Calu3 (cell line): ENCODE measurements at regions not wholly inside any gene's neighbourhood (a gene's known extent, or its start where the extent isn't known, plus 50 kb on each side); places are given as distances from the start of the nearest gene placed in this dataset.

Experiments used
- BruUV-seq: library from RNA; stranded (reverse); fragments of 400-500 nt; replicated peaks from 2 replicates; lab custom pipeline; 2021; lab: Mats Ljungman, UMichigan
- CTCF ChIA-PET: fragments of 300-600 bp; sonication (Branson Sonifier 250); formaldehyde crosslinking; loops from one replicate; lab custom pipeline; 2022; ENCODE audit warnings: antibody characterized with exemption; lab: Charles Lee
- DNase-seq: peaks from one replicate; pipeline ENCODE4 v3.0.0; 2022
- H3K27ac Mint-ChIP-seq: one replicate; pipeline ENCODE4 v1.8.0; 2022; ENCODE audit warnings: mixed read lengths; ENCODE audit not compliant: unreplicated experiment
- H3K27me3 Mint-ChIP-seq: one replicate; pipeline ENCODE4 v1.8.0; 2022; ENCODE audit warnings: mixed read lengths; ENCODE audit not compliant: unreplicated experiment
- H3K36me3 Mint-ChIP-seq: one replicate; pipeline ENCODE4 v1.8.0; 2022; ENCODE audit warnings: mild to moderate bottlenecking, moderate library complexity, mixed read lengths; ENCODE audit not compliant: insufficient read depth, unreplicated experiment
- H3K4me1 Mint-ChIP-seq: one replicate; pipeline ENCODE4 v1.8.0; 2022; ENCODE audit warnings: mild to moderate bottlenecking, low read depth, mixed read lengths; ENCODE audit not compliant: unreplicated experiment
- H3K4me3 Mint-ChIP-seq: one replicate; pipeline ENCODE4 v1.8.0; 2022; ENCODE audit warnings: mild to moderate bottlenecking, low read depth, moderate library complexity, mixed read lengths; ENCODE audit not compliant: unreplicated experiment
- H3K9me3 Mint-ChIP-seq: one replicate; pipeline ENCODE4 v1.8.0; 2022; ENCODE audit warnings: low read depth, mixed read lengths; ENCODE audit not compliant: unreplicated experiment
- CTCF ChIP-seq: fragments of 200-600 bp; IDR thresholded peaks from one replicate; pipeline ENCODE4 v1.8.0; 2022; ENCODE audit warnings: antibody characterized with exemption; ENCODE audit not compliant: unreplicated experiment
- intact Hi-C: fragments of 100-400 bp; cut with micrococcal nuclease; formaldehyde crosslinking; loops from one replicate; pipeline ENCODE4 v1.10.0; 2022; ENCODE audit not compliant: unreplicated experiment

- DNase-seq = no peak
- Mint-ChIP-seq H3K4me1 (peaks cover 18% of the 10 kb centered on the region), H3K27ac (no peak overlapping the region), H3K9me3 (peaks cover 7% of the 10 kb centered on the region), H3K4me3 (no peak overlapping the region), H3K27me3 (peaks cover 42% of the 10 kb centered on the region), H3K36me3 (no peaks in the 10 kb centered on the region)
- CTCF ChIA-PET = no interaction called here
- no peak for TF ChIP-seq CTCF
- no TSS peak for BruUV-seq
- intact Hi-C loops = no loop called here
These were observed 79.5 kb upstream of the GPC1 start for GRCh38 chr2:240355962-240356361.

DNA sequence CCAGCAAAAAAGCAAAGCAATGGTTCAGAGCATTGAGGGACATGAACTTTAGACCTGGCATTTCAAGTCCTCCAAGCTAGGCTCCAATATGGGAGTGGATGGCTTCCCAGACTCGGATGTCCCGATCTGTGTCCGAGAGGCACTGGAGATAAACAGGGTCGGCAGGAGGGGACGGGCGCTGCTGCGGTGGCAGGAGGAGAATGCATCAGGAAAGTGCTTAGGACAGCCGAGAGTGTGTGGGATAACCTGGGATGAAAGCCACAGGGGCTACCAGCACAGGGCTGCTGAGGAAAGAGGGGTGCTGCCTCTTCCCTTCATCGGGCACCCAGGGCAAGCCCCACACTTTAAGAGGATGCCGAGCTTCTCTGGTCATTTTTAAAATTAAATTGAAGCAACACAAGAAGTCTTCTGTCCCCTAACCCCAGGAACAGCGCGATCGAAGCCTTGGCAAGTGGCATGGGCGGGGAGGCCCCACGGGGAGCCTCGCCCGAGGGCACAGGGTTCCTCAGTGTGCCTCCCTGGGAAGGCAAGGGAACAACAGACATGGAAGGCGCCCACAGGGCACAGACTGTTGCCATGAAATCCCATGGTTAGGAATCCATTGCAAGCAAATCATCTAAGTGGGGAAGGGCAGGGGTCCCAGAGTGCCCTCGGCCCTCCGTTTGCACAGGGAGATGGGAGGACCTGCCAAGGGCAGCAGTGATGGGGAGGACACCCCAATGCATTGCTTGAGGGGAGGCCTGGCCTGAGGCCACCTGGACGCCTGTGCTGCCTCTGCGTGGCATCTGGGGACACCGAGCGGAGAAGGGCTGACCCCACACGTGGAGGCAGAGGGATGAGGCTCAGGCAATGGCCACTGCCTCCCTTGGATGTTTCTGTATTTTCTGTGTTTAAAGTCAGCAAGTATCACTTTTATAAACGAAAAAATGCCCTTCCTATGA, 78.5 kb upstream of the GPC1 start:
- Mint-ChIP-seq H3K9me3 (peaks cover 12% of the 10 kb centered on the region), H3K4me1 (peaks cover 25% of the 10 kb centered on the region), H3K27me3 (peaks cover 38% of the 10 kb centered on the region), H3K36me3 (no peaks in the 10 kb centered on the region), H3K27ac (no peak overlapping the region), H3K4me3 (no peak overlapping the region)
- no TSS peak for BruUV-seq
- no peak for DNase-seq
- no peak for TF ChIP-seq CTCF
- intact Hi-C loops = no loop called here
- CTCF ChIA-PET = no interaction called here

GRCh38 chr2:240357641-240358012, 77.8 kb upstream of the GPC1 start:
- intact Hi-C loops = no loop called here
- no TSS peak for BruUV-seq
- no peak for DNase-seq
- CTCF ChIA-PET = no interaction called here
- TF ChIP-seq CTCF = no peak
- H3K27me3 Mint-ChIP-seq = peaks cover 31% of the 10 kb centered on the region
- H3K27ac Mint-ChIP-seq = no peak overlapping the region
- H3K4me3 Mint-ChIP-seq = no peak overlapping the region
- H3K36me3 Mint-ChIP-seq = no peaks in the 10 kb centered on the region
- peaks cover 32% of the 10 kb centered on the region for H3K4me1 Mint-ChIP-seq
- H3K9me3 Mint-ChIP-seq = peaks cover 12% of the 10 kb centered on the region

DNA sequence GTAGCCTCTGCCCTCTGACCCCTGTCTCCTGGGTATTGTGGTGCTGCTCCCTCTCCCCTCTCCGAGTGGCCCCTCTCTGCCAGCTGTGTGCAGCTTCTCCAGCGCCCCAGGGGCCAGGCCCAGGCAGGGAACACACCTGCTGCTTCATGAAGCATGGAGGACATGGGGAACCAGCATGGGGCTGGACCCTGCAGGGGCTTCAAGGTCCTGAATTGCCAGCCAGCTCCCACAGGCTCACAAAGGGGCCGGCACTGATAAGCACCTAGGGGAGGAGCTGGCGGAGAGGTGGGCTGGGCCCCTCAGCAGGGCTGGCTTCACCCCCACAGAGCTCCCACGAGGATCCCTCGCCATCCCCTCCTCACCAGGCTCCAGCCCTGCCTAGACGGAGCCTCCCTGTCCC, 77.4 kb upstream of the GPC1 start:
- CTCF ChIA-PET = no interaction called here
- H3K36me3 Mint-ChIP-seq = no peaks in the 10 kb centered on the region
- no peak overlapping the region for H3K4me3 Mint-ChIP-seq
- no peak for DNase-seq
- peaks cover 12% of the 10 kb centered on the region for H3K9me3 Mint-ChIP-seq
- H3K27ac Mint-ChIP-seq = no peak overlapping the region
- no peak for TF ChIP-seq CTCF
- no TSS peak for BruUV-seq
- peaks cover 29% of the 10 kb centered on the region for H3K27me3 Mint-ChIP-seq
- peaks cover 33% of the 10 kb centered on the region for H3K4me1 Mint-ChIP-seq
- intact Hi-C loops = no loop called here
